ENCODE measurements at regions not wholly inside any gene's neighbourhood (a gene's known extent, or its start where the extent isn't known, plus 50 kb on each side); places are given as distances from the start of the nearest gene placed in this dataset.

DNA sequence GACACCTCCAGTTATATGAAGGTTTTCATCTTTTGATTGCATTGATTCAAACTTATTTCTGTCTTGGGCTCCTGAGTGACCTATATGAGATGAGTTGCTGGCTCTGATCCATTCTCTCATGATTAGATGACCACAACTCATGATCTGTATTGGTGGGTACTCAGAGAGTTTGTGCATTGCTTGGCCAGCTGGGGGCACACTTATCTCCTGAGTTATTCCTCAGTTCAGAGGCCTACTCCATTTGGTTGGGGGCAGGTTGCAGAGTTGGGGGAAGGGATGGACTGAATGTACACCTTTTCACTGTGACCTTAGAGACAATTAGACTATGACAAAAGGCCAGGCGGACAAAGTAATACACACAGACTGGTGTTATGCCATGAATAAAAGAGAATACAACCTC, 166.2 kb upstream of the SEMA6D start:
- no peak for DNase-seq

DNA sequence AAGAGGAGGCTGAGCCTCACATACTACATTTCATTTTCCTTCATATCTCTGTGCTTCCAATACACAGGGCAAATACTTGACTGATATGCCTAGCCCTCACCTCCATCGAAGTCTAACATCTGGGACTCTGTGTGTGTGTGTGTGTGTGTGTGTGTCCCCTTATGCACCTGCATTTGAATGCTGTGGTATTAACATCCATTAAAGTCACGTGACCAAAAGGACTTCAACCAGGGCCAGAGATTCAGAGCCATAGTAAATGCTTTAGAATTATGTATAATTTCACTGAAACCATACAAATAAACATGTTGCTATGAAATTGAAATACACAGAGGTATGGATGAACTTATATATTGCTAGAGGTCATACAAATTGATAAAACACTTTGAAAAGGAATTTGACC, 165.8 kb upstream of the SEMA6D start:
- DNase-seq = no peak

DNA sequence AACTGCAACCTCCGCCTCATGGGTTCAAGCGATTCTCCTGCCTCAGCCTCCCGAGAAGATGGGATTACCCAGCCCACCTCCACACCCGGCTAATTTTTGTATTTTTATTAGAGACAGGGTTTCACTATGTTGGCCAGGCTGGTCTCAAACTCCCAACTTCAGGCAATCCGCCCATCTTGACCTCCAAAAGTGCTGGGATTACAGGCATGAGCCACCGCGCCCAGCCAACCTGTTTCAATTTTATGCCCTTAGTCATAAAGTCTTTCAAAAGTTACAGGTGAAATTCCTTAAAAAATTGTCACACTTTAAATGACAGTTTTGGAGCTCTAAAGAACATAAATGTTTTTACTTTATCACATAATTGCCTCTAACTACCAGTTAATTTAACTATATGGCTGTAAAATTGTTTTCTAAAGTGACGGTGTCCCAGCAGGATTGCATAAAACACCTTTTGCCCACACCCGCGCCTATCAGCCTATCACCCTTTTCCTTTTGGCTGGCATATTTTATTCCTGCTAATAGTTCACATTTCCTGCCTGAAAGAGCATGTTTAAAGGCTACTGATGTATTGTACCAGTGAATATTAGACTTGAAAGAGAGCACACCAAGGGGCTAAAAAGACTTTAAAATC, 164.2 kb upstream of the SEMA6D start:
- no peak for DNase-seq

DNA sequence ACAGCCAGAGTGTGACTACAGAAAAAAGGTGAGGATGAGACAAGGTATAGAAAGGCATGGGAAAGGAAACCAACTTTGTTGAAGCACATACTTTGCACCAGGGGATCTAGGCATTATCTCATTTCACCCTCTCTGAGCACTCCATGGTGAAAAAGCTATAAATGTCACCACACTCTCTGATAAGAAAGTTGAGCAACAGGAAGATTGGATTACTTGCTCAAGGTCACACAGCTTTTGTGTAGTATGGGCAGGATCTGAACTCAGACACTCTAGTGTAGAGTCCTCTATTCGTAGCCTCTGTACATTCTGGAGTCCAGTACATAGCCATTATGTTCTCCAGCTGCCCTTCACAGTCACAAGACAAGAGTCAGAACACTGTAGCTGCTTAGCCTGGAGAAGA, 163.4 kb upstream of the SEMA6D start:
- DNase-seq = no peak

DNA sequence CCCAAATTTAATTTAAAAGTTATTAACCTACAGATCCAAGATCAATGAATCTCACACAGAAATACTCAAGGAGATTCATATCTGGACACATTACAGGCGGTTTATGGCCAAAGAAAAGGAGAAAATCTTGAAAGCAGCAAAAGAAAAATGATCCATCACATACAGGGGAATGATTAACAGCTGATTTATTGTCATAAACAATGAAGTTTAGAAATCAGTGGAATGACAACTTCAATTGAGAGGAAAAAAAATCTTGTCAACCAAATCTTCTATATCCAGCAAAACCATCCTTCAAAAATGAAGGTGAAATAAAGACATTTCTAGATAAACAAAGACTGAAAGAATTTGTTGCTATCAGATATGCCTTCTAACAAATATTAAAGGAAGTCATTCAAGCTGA, 156.2 kb upstream of the SEMA6D start:
- DNase-seq = no peak

DNA sequence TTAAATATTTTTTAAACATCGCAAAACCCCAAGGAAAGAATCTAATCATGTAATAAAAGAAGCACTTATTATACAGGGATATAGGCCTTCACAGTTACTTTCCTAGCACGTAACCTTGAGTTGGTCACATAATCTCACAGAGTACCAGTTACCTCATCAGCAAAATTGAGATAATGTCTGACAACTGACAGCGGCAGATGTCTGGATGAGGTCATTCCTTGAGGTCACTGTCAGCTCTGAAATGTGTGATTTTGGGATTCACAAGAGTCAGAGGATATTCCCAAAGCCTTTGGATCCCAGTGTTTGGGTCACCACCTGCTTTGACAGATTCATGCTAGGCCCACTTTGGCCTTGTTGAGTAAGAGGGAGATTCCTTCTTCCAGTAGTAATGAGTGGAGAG, 151.4 kb upstream of the SEMA6D start:
- no peak for DNase-seq

DNA sequence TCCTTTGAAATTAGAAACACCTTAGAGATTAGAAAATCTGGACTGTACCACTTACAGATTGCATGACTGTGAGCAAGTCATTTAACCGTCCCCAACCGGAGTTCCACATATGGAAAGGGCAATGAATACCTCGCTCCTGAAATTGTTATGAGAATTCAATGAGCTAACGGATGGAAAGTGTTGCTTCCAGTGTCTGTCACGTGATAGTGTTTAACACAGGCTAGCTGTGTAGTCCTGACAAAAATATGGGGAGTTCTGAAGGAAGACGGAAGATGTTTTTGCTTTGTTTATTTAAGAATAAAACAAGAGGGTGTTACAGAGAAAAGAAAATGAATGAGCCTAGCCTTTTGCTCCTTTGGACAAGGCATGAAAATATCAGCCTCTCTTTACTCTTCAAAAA, 150.7 kb upstream of the SEMA6D start:
- no peak for DNase-seq

DNA sequence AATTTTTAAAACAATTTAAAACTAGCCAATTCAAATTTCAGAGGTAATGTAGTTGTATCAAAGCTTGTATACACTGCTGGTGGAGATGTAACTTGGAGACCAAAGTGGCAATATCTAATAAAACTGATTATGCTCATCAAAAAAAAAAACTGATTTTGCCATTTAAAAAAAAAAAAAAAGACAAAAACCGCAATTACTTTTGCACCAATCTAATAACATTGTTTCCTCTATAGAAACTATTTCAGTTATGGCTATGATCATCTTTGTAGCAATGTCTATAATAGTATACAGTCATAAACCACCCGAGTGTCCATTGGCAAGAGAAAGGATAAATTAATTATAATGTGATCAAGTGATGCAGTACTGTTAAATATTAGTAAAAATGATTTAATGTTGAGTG, 149.3 kb upstream of the SEMA6D start:
- DNase-seq = no peak

DNA sequence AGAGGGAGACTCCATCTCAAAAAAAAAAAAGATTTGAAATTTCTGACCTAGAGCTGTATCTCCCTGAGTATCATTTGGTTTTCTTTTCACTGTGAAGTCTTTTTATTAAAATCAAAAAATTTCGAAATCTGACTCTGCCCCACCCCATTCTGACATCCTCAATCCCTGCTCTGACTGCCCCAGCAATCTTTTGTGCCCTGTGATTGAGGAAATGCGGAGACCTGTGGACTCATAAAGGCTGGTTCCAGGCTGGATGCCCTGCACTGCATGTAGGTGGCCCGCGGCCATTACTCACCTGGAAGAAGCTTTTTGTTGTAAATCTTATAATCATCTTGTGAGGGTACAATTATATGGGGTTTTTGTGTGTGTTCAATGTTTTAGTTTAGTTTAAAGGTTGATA, 147.3 kb upstream of the SEMA6D start:
- no peak for DNase-seq

DNA sequence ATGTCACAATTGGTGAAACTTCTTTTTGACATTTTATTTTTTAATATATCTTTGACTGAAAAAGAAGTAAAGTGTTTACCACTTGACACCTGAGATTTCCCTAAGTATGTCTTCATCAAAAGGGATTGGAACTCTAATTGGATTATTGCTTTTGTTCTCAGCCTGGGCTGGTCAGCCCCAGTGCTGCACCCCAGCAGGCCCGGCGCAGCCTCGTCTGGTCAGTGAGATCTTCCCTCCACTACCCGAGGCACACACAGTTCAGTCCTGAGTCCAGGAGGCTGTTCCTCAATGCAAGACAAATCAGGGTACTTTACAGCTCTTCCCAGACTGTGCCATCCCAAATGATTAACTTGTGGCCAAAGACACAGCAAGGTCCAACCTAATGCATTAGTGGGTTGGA, 146.9 kb upstream of the SEMA6D start:
- no peak for DNase-seq

DNA sequence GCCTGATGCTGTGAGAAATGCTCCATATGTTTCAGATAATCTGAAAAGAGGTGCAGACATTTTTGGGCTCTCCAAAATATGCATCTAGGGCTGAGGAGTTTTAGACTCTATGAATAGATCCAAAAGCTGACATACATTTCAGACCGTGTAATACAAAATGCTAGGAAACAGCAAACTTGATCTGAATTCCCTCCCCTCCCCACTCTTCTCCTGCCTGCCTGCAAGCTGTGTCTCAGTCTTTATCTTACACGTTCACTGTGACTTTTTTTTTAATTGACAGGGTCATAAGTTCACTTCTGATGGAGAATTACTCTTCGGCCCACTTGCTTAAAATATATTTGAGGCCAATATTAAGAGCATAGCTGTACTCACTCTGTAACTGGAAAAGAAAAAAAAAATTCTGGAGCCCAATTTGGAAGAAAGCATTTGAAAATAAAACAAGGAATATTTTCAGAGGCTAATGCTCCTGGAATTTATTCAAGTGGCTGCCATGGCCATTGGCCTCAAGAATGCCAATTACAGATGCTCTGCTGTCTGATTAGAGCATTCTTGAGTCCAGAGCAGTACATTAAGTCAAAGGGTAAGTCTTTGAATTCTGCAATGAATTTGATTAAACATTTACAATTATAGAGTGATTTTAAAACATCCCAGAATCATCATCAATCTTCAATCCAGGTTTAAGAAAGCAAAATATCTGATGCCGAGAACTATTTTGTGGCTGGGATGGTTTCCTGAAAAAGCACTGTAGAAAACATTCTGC, 146.2 kb upstream of the SEMA6D start:
- DNase-seq = no peak

DNA sequence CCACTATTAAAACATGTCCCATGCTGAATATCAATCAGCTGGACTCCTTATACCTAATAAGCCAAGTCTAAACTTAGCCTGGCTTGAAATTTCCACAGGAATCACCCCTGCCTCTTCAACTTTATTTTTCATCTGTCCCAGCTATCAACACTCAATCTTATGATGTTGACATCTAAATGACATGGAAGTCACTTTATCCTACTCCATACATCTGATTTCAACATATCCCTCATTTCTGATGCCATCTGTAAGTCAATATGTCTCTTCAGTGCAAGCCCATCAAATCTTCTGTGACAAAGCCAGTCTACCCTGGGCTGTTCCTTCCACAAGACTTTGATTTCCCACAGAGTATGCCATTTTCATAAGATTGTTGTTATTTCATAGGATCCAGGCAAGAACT, 143.6 kb upstream of the SEMA6D start:
- no peak for DNase-seq

DNA sequence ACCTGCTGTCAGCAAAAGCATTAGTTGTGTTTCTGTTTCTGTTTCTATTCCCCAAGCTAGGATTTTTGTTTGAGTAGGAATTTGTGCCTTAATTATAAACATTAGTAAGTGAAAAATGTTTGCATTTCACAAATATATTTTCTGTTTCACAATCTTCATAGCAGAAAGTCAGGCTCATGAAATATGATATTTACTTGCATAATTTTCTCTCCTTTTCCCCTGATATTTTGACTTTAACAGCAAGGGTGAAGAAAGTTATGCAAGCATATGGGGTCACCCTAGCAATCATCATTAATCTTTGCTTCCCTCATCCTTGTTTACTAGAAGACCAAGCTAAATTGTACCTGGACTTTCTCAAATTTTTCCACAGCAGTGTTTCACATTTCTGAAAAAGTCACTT, 140.3 kb upstream of the SEMA6D start:
- DNase-seq = no peak

DNA sequence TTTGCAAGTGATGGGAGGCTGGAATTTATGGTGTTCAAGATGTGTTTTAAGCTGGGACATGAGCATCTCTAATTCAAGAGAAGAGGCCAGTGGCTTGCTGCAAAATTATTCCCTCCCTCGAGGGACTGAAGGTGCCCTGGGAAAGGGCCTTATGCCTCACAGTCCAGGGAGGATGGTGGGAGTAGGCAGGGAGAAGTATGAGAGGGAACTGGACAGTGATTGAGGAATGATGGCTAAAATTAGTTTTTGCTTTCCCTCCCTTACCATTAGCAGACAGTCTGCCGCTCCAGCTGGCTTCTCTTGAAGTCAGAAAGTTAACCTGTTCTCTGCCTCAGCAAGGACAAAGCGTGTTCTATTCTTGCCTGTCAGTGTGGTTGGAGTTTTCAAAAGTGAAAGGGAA, 139.8 kb upstream of the SEMA6D start:
- no peak for DNase-seq

DNA sequence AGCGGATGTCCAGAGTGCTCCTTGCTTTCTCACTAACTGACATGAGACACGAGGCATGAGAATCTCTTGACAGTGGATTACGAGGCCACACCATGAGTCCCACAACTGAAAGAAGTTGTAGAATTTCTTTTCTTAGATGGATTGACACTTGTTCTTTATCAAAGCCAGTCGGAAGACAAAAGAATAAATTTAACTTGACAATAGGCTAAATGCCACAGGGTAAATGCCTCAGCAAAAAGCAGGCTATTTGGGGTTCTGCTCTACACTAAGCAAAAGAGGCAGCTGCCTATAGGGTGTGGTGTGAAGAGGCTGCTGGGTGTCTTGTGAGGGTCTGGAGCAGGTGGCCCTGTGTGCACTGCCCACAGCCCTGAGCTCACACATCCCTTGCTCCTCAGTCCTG, 135.1 kb upstream of the SEMA6D start:
- no peak for DNase-seq

DNA sequence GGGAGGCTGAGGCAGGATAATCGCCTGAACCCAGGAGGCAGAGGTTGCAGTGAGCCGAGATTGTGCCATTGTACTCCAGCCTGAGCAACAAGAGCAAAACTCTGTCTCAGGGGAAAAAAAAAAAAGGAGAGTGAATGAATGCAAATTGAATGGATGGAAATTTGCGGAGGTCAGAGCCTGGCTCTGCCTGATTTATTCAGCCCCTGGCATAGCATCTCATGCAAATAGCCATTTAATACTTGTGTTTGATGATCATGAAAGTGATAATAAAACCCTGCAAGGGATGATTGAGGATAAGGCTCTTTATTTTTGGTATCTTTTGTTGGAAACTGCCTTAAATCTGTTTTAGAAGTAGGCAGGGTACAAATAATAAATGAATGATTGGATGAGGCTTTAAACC, 133.0 kb upstream of the SEMA6D start:
- DNase-seq = no peak

DNA sequence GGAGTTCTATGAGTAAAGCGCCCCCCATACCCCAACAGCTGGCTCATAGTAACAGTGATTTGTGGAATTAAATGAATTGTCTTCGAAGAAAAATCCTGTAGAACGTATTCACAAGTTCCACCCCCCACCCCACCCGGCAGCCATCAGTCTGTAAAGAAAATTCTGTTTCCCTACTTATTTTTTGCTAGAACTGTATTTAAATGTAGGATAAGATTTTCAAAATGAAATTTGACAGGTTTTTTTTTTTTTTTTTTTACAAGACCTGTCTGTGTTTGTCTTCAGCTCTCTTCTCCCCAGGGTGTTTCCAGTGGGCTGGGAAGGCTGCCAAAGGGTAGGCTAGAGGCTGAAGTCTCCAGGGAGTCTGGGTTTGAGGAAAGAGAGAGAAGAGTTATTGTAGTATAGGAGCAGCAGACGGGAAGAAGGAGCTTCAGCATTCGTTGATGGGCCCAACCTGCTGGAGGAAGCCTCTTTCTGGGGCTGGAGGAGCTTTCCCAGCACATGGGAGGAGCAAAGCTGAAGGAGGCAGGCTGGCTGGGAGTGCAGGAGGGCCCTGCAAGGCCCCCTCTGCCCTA, 130.6 kb upstream of the SEMA6D start:
- peak; percentile 69 for DNase-seq

DNA sequence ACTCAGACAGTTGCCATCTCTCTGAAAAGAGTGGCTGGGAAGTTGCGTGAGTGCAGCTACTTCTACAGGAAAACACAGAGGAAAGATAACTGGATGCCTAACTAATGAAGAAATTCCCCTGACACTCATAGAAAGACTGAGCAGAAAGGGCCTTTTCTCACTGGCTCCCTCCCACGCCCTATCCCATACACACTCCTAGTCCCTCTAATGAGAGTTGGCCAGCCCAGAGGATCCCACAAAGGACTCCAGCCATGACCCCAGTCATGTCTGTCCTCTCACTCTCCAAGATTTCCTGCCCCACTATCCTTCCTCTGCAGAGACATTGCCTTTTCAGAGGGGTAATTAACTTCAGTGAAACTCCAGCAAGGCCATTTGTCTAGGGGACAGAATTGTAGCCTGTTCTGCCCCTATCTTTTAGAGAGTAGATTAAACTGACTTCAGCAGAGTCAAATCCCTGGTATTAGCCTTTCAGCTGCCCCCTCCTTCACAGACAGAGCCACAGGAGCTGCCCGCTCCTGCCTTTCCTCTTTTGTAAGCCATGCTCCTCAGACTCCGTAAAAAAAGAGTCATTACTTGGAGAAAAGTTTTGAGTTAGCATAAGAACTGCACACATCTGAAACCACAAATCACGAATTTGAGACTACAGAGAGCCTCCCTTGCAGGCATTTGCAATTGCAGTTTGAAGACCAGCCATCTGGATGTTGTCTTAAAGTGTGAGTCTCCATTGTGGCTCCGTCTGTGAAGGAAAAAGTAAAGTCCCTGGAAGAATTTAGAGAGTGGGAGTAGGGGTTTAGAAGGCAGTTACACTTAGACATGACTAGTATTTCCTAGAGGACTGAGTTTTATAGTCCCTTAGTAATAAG, 129.1 kb upstream of the SEMA6D start:
- no peak for DNase-seq

DNA sequence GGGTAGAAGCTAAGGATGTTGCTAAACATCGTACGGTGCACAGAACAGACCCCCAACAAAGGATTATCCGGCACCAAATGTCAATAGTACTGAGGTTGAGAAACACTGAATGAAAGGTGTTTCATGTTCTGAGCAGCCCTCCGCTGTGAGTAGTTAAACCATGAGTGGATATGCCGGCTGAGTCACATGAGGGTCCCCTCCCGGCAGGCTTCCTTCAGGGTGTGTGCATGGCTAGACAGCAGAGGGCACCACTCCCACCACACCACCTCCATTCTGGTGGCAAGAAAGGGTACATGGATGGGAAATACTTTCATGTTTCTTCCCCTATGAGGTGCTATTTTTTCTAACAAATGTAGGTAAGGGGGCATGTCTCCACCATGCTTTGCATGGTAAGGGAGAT, 128.3 kb upstream of the SEMA6D start:
- DNase-seq = no peak

DNA sequence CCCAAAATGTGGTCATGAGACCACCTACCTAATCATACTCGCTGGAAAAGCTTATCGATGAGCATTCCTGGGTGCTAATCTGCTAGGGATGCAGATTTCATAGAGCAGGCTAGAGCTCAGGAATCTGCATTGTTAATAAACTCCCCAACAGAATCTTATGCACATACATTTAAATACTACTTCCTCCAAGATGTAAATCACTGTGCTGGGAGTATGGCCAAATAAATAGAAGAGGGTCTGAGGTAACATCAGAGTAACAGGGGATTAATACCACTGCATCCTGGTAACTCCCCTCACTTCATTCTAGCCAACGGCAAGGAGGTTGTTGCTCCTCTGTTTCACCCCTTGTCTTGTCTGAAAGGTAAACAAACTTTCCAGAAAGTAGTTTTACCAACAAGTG, 118.3 kb upstream of the SEMA6D start:
- DNase-seq = no peak

DNA sequence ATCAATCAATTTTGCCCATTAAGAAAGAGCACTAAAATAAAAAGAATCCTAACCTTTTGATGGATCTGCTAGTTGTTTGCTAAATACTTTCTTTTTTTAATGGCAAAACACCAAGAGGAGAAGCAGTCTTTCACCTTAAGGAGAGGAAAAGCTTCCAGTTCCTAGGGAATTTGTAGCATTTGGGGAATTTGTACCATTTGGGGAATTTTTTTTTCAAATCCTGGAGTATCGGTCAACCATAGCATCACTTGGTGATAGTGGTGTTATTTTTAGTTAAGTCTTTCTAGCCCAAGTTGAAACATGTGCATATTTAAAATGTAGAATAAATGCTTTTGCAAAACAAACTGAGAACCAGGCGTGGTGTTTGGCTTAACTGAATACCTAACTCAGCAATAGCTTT, 117.5 kb upstream of the SEMA6D start:
- no peak for DNase-seq

DNA sequence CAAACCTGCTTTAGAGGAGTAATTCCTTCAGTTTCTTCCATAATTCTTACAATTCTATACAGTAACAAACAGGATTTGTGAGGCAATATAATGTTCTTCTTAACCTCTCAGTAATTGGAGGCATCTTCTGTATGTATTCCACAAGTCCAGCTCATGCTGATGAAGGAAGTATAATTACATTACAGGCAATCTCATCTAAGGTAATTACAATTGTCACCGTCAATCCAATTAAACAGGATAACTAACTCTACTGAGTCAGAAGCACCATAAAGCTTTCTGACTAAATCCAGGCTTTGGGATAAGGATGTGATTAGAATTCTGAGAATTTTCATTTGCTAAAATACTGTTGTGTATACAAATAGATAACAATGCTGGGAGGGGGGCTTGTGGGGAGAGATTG, 115.2 kb upstream of the SEMA6D start:
- DNase-seq = no peak

DNA sequence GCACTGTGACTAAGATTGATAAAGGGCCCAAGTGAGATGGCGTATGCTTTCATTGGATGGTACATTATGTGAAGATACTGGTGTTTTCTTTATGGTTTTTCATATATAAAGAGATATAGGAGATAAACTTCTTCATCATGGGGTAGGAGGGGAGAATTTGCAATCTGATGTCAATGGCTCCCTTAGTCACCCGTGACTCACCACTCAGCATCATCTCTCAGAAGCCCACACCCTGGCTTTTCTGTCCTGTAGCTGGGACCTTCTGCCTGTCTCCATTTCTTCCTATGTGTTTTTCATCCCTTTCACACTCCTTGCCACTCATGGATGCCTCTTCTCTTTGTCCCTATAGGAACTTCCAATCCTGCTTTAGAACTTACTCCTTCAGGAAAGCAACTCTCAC, 114.3 kb upstream of the SEMA6D start:
- no peak for DNase-seq

DNA sequence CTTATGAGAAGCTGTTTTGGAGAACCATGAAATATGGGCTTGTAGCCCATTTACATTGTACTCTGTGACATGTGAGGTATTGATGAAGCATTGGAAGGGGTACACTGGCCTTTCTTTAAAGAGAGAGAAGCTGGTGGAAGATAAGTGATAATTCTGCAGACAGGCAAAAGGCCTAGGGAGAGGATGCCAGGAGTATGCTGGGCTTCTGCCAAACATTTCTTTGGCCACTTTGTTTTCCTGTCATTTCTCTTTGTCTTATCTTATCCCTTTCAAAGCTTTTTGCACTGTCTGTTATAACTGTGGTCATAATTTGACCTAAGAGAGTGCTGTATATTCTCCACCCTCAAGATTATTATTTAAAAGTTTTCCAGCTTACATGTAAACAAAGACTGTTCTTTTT, 109.6 kb upstream of the SEMA6D start:
- no peak for DNase-seq
